ENCODE measurements at regions not wholly inside any gene's neighbourhood (a gene's known extent, or its start where the extent isn't known, plus 50 kb on each side); places are given as distances from the start of the nearest gene placed in this dataset.

- peaks cover 9% of the 10 kb centered on the region for H3K4me1 Mint-ChIP-seq
- TF ChIP-seq CTCF (conservative IDR thresholded peaks at IDR 0.05), result no peak
- 86% methylated on average over 2 of the region's 2 CpGs; no CpG with 5 or more reads in 1 of the 2 experiments for WGBS, 2 experiments (ENCODE audit: insufficient coverage in 1 of 2, insufficient read length in 1 of 2)
Measured at GRCh38 chr4:100841911-100842310, 324.1 kb upstream of the EMCN start.

GRCh38 chr4:100839712-100840111 lies 321.9 kb upstream of the EMCN start:
- H3K9ac ChIP-seq (ENCODE audit: extremely low read depth, low read length, poor library complexity, severe bottlenecking), result no peak overlapping the region
- WGBS, 2 experiments (ENCODE audit: insufficient coverage in 1 of 2, insufficient read length in 1 of 2), result 94 to 95% methylated on average over 2 of the region's 2 CpGs
- H3K27ac ChIP-seq (ENCODE audit: low read depth, low read length), result no peak overlapping the region
- H3K4me3 ChIP-seq (ENCODE audit: low read length), result no peak overlapping the region
- no peak overlapping the region for H3K4me3 Mint-ChIP-seq
- no peaks in the 10 kb centered on the region for H3K27me3 Mint-ChIP-seq (ENCODE audit: insufficient read depth)
- H3K27ac Mint-ChIP-seq, result no peak overlapping the region
- peaks cover 3% of the 10 kb centered on the region for H3K4me1 ChIP-seq (ENCODE audit: control insufficient read depth, insufficient read depth, low read length)
- no peak for TF ChIP-seq CTCF (conservative IDR thresholded peaks at IDR 0.05)
- peaks cover 14% of the 10 kb centered on the region for H3K4me1 Mint-ChIP-seq
- peaks cover 5% of the 10 kb centered on the region for H3K9me3 Mint-ChIP-seq
- H3K9me3 ChIP-seq (ENCODE audit: control insufficient read depth, low read length), result no peaks in the 10 kb centered on the region
- no peaks in the 10 kb centered on the region for H3K27me3 ChIP-seq (ENCODE audit: control insufficient read depth, insufficient read depth, low read length, poor library complexity, severe bottlenecking)
- H3K36me3 ChIP-seq (ENCODE audit: control insufficient read depth, insufficient read depth, low read length), result no peaks in the 10 kb centered on the region
- no peak for DNase-seq
- no peaks in the 10 kb centered on the region for H3K36me3 Mint-ChIP-seq (ENCODE audit: low read depth)

More at GRCh38 chr4:100841911-100842310, 324.1 kb upstream of the EMCN start:
- no peak overlapping the region for H3K9ac ChIP-seq (ENCODE audit: extremely low read depth, low read length, poor library complexity, severe bottlenecking)
- Mint-ChIP-seq H3K9me3 (no peaks in the 10 kb centered on the region), H3K27ac (no peak overlapping the region), H3K4me3 (no peak overlapping the region), H3K36me3 (ENCODE audit: low read depth) (no peaks in the 10 kb centered on the region), H3K27me3 (ENCODE audit: insufficient read depth) (no peaks in the 10 kb centered on the region)
- H3K27ac ChIP-seq (ENCODE audit: low read depth, low read length), result no peak overlapping the region
- no peaks in the 10 kb centered on the region for H3K27me3 ChIP-seq (ENCODE audit: control insufficient read depth, insufficient read depth, low read length, poor library complexity, severe bottlenecking)
- no peaks in the 10 kb centered on the region for H3K9me3 ChIP-seq (ENCODE audit: control insufficient read depth, low read length)
- H3K4me1 ChIP-seq (ENCODE audit: control insufficient read depth, insufficient read depth, low read length), result no peaks in the 10 kb centered on the region
- H3K36me3 ChIP-seq (ENCODE audit: control insufficient read depth, insufficient read depth, low read length), result no peaks in the 10 kb centered on the region
- DNase-seq, result no peak
- H3K4me3 ChIP-seq (ENCODE audit: low read length), result no peak overlapping the region

GRCh38 chr4:100838286-100838685 lies 320.5 kb upstream of the EMCN start:
- Histone ChIP-seq H3K4me1 (ENCODE audit: control insufficient read depth, insufficient read depth, low read length) (peaks cover 3% of the 10 kb centered on the region), H3K4me3 (ENCODE audit: low read length) (no peak overlapping the region), H3K9ac (ENCODE audit: extremely low read depth, low read length, poor library complexity, severe bottlenecking) (no peak overlapping the region), H3K36me3 (ENCODE audit: control insufficient read depth, insufficient read depth, low read length) (no peaks in the 10 kb centered on the region), H3K9me3 (ENCODE audit: control insufficient read depth, low read length) (no peaks in the 10 kb centered on the region), H3K27me3 (ENCODE audit: control insufficient read depth, insufficient read depth, low read length, poor library complexity, severe bottlenecking) (no peaks in the 10 kb centered on the region), H3K27ac (ENCODE audit: low read depth, low read length) (no peak overlapping the region)
- Mint-ChIP-seq H3K27ac (no peak overlapping the region), H3K4me3 (no peak overlapping the region), H3K27me3 (ENCODE audit: insufficient read depth) (no peaks in the 10 kb centered on the region), H3K36me3 (ENCODE audit: low read depth) (no peaks in the 10 kb centered on the region), H3K9me3 (peaks cover 5% of the 10 kb centered on the region), H3K4me1 (peaks cover 14% of the 10 kb centered on the region)
- no peak for TF ChIP-seq CTCF (conservative IDR thresholded peaks at IDR 0.05)
- no peak for DNase-seq
- WGBS, 2 experiments (ENCODE audit: insufficient coverage in 1 of 2, insufficient read length in 1 of 2), result 94 to 100% methylated on average over 1 of the region's 1 CpG

Measured in endodermal cell (in vitro differentiated cells).